Sigmoid colon (tissue), 6 donors: ENCODE measurements at regions not wholly inside any gene's neighbourhood (a gene's known extent, or its start where the extent isn't known, plus 50 kb on each side); places are given as distances from the start of the nearest gene placed in this dataset.

Source experiments
- DNase-seq: peaks from one replicate; pipeline ENCODE4 v3.0.0-alpha.2; 2019
- H3K27ac ChIP-seq, 4 donors: fragments of 200-600 bp; sonication (generic); one replicate each; pipeline ENCODE4 v1.5.1; 2016 to 2019; ENCODE audit warnings: mild to moderate bottlenecking in 1 of 4
- H3K27me3 ChIP-seq, 3 donors: fragments of 200-600 bp; sonication (generic); one replicate each; pipeline ENCODE4 v1.5.1; 2019; ENCODE audit warnings: mild to moderate bottlenecking in 1 of 3
- H3K36me3 ChIP-seq, 4 donors: fragments of 200-600 bp; sonication (generic); one replicate each; pipeline ENCODE4 v1.5.1; 2016 to 2019
- H3K4me1 ChIP-seq, 4 donors: fragments of 200-600 bp; sonication (generic); one replicate each; pipeline ENCODE4 v1.5.1; 2017 to 2019
- H3K4me3 ChIP-seq, 4 donors: fragments of 200-600 bp; sonication (generic); one replicate each; pipeline ENCODE4 v1.5.1; 2017 to 2019; ENCODE audit warnings: mild to moderate bottlenecking in 2 of 4, moderate library complexity in 1 of 4
- H3K9me3 ChIP-seq, 4 donors: fragments of 200-600 bp in 3 of 4; sonication (generic) in 3 of 4; one replicate each; pipeline versions ENCODE4 v1.5.1 to v1.6.1; 2013 to 2019
- EP300 ChIP-seq, 4 donors: sonication (generic); formaldehyde crosslinking; IDR thresholded peaks; one replicate each; pipeline ENCODE4 v1.6.1; 2017; ENCODE audit warnings: antibody characterized with exemption in 4 of 4
- POLR2A ChIP-seq, 2 donors: fragments of 450-650 bp; IDR thresholded peaks; one replicate each; pipeline ENCODE4 v1.6.1; 2016; ENCODE audit warnings: antibody characterized with exemption in 2 of 2, mild to moderate bottlenecking in 2 of 2, moderate library complexity in 2 of 2
- POLR2AphosphoS5 ChIP-seq, 4 donors: sonication (generic); formaldehyde crosslinking; IDR thresholded peaks; one replicate each; pipeline ENCODE4 v1.6.1; 2017; ENCODE audit warnings: antibody characterized with exemption in 4 of 4
- WGBS, 2 donors: extraction: QIAGEN DNeasy Blood & Tissue Kit; methylation state at CpG; one replicate each; pipeline ENCODE4 v1.1.7; 2013; 5-methylcytosine and 5-hydroxymethylcytosine counted together
- intact Hi-C: fragments of 100-400 bp; cut with DNase I; formaldehyde crosslinking; loops from one replicate; pipeline ENCODE4 v1.15.1; 2023
- TF ChIP-seq, protein P1 (sequence below), 4 experiments: fragments of 450-650 bp in 3 of 4; fragments of 200-600 bp in 1 of 4; IDR thresholded peaks; one replicate each; pipeline ENCODE4 v1.5.1; 2016 to 2019; ENCODE audit warnings: antibody characterized with exemption in 4 of 4, mild to moderate bottlenecking in 3 of 4, moderate library complexity in 2 of 4
- donor health status: healthy with polysubstance abuse.
- donor health status: healthy.

DNA sequence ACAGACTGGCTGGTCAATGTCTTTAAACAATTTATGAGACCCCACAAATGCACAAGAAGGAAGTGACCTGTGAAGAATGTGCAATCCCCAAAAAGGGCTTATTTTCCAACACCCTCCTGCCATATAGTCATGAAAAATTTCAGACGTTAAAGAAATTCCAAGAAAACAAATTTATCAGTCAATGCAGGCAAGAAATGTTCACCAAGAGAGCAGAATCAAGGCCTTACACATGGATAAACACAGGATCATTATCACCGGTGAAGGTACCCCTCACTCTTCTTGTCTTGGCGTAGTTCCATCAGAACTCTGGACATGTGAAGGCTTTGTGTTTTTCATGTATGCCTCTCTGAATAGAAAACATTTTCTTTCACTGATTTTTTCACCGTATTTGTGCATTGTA lies 186.7 kb upstream of the GALNTL6 start:
- TF ChIP-seq, protein P1, sequence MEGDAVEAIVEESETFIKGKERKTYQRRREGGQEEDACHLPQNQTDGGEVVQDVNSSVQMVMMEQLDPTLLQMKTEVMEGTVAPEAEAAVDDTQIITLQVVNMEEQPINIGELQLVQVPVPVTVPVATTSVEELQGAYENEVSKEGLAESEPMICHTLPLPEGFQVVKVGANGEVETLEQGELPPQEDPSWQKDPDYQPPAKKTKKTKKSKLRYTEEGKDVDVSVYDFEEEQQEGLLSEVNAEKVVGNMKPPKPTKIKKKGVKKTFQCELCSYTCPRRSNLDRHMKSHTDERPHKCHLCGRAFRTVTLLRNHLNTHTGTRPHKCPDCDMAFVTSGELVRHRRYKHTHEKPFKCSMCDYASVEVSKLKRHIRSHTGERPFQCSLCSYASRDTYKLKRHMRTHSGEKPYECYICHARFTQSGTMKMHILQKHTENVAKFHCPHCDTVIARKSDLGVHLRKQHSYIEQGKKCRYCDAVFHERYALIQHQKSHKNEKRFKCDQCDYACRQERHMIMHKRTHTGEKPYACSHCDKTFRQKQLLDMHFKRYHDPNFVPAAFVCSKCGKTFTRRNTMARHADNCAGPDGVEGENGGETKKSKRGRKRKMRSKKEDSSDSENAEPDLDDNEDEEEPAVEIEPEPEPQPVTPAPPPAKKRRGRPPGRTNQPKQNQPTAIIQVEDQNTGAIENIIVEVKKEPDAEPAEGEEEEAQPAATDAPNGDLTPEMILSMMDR (IDR thresholded peaks at IDR 0.05): no peak
- no peak for TF ChIP-seq POLR2AphosphoS5 (IDR thresholded peaks at IDR 0.05)
- TF ChIP-seq POLR2A (IDR thresholded peaks at IDR 0.05): no peak
- no peak for TF ChIP-seq EP300 (IDR thresholded peaks at IDR 0.05)
- H3K27ac ChIP-seq: no peak overlapping the region
- intact Hi-C loops: no loop called here
- no peaks in the 10 kb centered on the region for H3K4me1 ChIP-seq
- H3K27me3 ChIP-seq: no peaks in the 10 kb centered on the region
- H3K9me3 ChIP-seq: no peaks in the 10 kb centered on the region
- 91 to 92% methylated on average over 4 of the region's 4 CpGs for WGBS, 2 donors
- H3K4me3 ChIP-seq: no peak overlapping the region
- no peak for DNase-seq
- H3K36me3 ChIP-seq: no peaks in the 10 kb centered on the region

DNA sequence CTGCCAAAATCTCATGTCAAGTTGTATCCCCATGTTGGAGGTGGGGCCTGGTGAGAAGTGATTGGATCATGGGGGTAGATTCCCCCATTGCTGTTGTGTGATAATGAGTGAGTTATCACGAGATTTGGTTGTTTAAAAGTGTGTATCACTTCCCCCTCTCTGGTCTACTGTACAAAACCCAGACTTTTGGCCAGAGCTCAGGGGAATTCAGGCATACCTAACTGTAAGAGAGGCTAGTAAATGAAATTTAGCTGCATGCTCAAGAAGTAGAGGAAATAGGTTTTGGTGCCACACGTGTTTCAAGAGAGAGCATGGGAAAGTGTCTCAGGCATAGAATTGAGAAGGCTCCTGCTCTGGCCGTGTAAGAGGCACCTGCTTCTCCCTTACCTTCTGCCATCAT lies 190.5 kb upstream of the GALNTL6 start:
- H3K9me3 ChIP-seq: no peaks in the 10 kb centered on the region
- no peaks in the 10 kb centered on the region for H3K27me3 ChIP-seq
- no peak overlapping the region for H3K27ac ChIP-seq
- no peak for DNase-seq
- intact Hi-C loops: no loop called here
- no peaks in the 10 kb centered on the region for H3K36me3 ChIP-seq
- TF ChIP-seq POLR2AphosphoS5 (IDR thresholded peaks at IDR 0.05): no peak
- TF ChIP-seq EP300 (IDR thresholded peaks at IDR 0.05): no peak
- TF ChIP-seq, protein P1 (IDR thresholded peaks at IDR 0.05): no peak
- no peak for TF ChIP-seq POLR2A (IDR thresholded peaks at IDR 0.05)
- H3K4me1 ChIP-seq: no peaks in the 10 kb centered on the region
- WGBS, 2 donors: 54 to 73% methylated on average over 3 of the region's 3 CpGs
- H3K4me3 ChIP-seq: no peak overlapping the region

DNA sequence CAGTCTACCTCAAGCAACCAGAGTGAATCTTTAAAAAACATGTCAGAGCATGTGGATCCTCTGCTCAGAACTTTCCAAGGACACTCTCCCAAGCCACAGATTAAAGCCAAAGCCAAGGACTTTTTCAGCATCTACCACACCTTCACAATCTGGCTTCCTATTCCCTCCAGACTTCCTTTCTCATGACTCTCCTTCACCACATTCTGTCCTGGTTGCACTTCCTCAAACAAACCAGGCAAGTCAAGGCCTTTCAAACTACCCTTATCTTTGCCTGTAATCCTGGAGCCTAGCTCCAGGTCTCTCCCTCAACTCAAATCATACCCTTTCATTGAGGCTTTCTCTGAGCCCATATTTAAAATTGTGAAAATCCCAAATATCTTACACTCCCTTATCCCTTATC lies 191.6 kb upstream of the GALNTL6 start:
- Histone ChIP-seq H3K36me3 (no peaks in the 10 kb centered on the region), H3K4me3 (no peak overlapping the region), H3K4me1 (no peaks in the 10 kb centered on the region), H3K9me3 (no peaks in the 10 kb centered on the region), H3K27ac (no peak overlapping the region), H3K27me3 (no peaks in the 10 kb centered on the region)
- TF ChIP-seq POLR2AphosphoS5 (IDR thresholded peaks at IDR 0.05) (no peak), POLR2A (IDR thresholded peaks at IDR 0.05) (no peak), EP300 (IDR thresholded peaks at IDR 0.05) (no peak)
- TF ChIP-seq, protein P1 (IDR thresholded peaks at IDR 0.05): no peak
- no peak for DNase-seq
- intact Hi-C loops: no loop called here

DNA sequence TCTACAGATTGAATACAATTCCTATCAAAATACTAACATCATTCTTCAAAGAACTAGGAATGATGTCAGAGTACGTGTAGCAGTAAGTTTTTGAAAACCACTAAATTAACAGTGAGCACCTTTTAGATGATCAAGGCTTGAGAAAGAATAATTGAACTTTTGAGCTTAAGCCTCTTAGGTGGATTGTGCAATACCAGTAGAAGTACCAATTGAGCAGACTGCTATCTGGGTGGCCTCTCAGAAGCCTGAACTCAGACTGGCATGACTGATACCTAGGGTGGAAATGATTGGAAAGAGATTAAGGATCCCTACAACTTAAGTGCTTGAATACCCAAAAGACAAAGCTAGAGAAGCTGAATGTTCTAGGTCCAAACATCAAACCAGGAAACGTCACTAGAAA lies 200.3 kb upstream of the GALNTL6 start:
- no peaks in the 10 kb centered on the region for H3K9me3 ChIP-seq
- WGBS, 2 donors: 63 to 77% methylated on average over 2 of the region's 2 CpGs
- H3K36me3 ChIP-seq: no peaks in the 10 kb centered on the region
- intact Hi-C loops: no loop called here
- H3K27me3 ChIP-seq: no peaks in the 10 kb centered on the region
- no peak for DNase-seq
- H3K4me1 ChIP-seq: no peaks in the 10 kb centered on the region
- no peak overlapping the region for H3K4me3 ChIP-seq
- H3K27ac ChIP-seq: no peak overlapping the region
- TF ChIP-seq, protein P1 (IDR thresholded peaks at IDR 0.05): no peak
- TF ChIP-seq EP300 (IDR thresholded peaks at IDR 0.05) (no peak), POLR2A (IDR thresholded peaks at IDR 0.05) (no peak)

DNA sequence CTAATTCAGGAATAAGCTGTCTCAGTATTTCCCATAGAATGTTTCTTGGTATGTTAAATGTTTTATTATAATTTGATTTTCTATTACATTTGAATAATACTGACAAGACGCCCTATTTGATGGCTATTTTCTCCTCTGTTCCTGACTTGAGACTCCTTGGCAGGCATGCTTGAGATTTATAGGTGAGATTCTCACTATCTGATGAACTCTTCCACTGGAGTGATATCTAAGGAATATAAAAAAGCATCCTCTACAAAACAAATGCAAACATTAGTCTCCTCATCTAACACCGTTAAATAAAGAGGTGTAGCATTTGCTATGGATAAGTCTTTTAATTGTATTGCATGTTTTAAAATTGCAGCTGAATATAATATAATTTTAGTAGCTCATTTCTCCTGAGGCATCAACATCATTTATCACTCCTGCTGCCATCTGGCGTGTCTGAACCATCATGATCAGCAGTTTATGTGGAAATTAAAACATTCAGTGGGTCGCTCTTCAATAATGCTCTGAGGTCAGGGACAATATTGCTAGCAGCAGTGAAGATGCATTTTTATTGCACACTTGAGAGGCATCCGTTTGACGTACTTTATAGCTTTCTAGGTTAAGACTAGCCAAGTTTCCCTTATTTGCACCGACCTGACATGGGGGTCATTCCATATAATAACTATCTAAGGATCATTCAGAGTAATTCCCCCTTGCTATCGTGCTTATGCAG lies 210.4 kb upstream of the GALNTL6 start:
- Histone ChIP-seq H3K9me3 (no peaks in the 10 kb centered on the region), H3K27me3 (no peaks in the 10 kb centered on the region), H3K4me1 (no peaks in the 10 kb centered on the region), H3K4me3 (no peak overlapping the region), H3K27ac (no peak overlapping the region), H3K36me3 (no peaks in the 10 kb centered on the region)
- WGBS, 2 donors: 31 to 60% methylated on average over 8 of the region's 8 CpGs
- intact Hi-C loops: no loop called here
- no peak for DNase-seq
- TF ChIP-seq POLR2AphosphoS5 (IDR thresholded peaks at IDR 0.05) (no peak), POLR2A (IDR thresholded peaks at IDR 0.05) (no peak), EP300 (IDR thresholded peaks at IDR 0.05) (no peak)
- TF ChIP-seq, protein P1 (IDR thresholded peaks at IDR 0.05): no peak
